MM.1S (cell line): ENCODE measurements at regions not wholly inside any gene's neighbourhood (a gene's known extent, or its start where the extent isn't known, plus 50 kb on each side); places are given as distances from the start of the nearest gene placed in this dataset.

Source experiments
- CTCF ChIP-seq: fragments of 300-600 bp; sonication (generic); IDR thresholded peaks from 2 replicates; pipeline ENCODE4 v1.5.1; 2016; ENCODE audit warnings: antibody characterized with exemption, low read length, mixed read lengths
- EZH2 ChIP-seq: fragments of 300-600 bp; sonication (generic); optimal IDR thresholded peaks from 2 replicates; pipeline ENCODE3; 2017; ENCODE audit warnings: low read depth, mild to moderate bottlenecking, antibody characterized with exemption, low read length, mixed read lengths
- EZH2phosphoT487 ChIP-seq: fragments of 300-600 bp; sonication (generic); IDR thresholded peaks from 2 replicates; pipeline ENCODE4 v1.6.1; 2018; ENCODE audit warnings: antibody characterized with exemption, low read length

- TF ChIP-seq CTCF (no peak), EZH2 (no peak), EZH2phosphoT487 (no peak)
Observed at GRCh38 chrX:137654481-137654880, 88.6 kb downstream of the ZIC3 start.
